ENCODE measurements at regions not wholly inside any gene's neighbourhood (a gene's known extent, or its start where the extent isn't known, plus 50 kb on each side); places are given as distances from the start of the nearest gene placed in this dataset.

- ChIA-PET RAD21 (ENCODE audit: low non-redundant PET in 1 of 2, low total read pairs in 2 of 2, uncharacterized antibody in 2 of 2, unreplicated experiment in 2 of 2) (no interaction called here), POLR2A (no interaction called here), CTCF (no interaction called here)
- Histone ChIP-seq H2AFZ (ENCODE audit: low read depth, low read length, poor library complexity, severe bottlenecking) (no peak overlapping the region), H3K27me3 (ENCODE audit: insufficient read depth, low read length) (no peaks in the 10 kb centered on the region), H3K27ac (ENCODE audit: low read depth, low read length) (no peak overlapping the region), H3K4me3 (replicated peaks in 1 of 2; ENCODE audit: low read depth in 1 of 2, low read length in 2 of 2) (no peak overlapping the region), H4K20me1 (ENCODE audit: insufficient read depth) (no peaks in the 10 kb centered on the region), H3K9ac (ENCODE audit: low read length) (no peak overlapping the region), H3K4me1 (ENCODE audit: control insufficient read depth in 1 of 2, insufficient read depth in 2 of 2, low read length in 2 of 2) (no peaks in the 10 kb centered on the region), H3K9me3 (ENCODE audit: control insufficient read depth in 1 of 2, insufficient read depth in 1 of 2, low read depth in 1 of 2, low read length in 2 of 2) (peaks cover 28 to 29% of the 10 kb centered on the region in 2 experiments; a peak in 2 of 4 replicates), H3K9me2 (ENCODE audit: insufficient read depth) (no peaks in the 10 kb centered on the region), H3K36me3 (ENCODE audit: control insufficient read depth in 1 of 2, insufficient read depth in 2 of 2, low read length in 2 of 2) (no peaks in the 10 kb centered on the region), H3K4me2 (ENCODE audit: low read length) (no peak overlapping the region), H3K79me2 (ENCODE audit: insufficient read depth, low read length) (no peaks in the 10 kb centered on the region)
- TF ChIP-seq CBX3 (IDR thresholded peaks at IDR 0.05; ENCODE audit: low read depth) (no peak), REST (IDR thresholded peaks at IDR 0.05; ENCODE audit: low read depth) (no peak), CTCF (IDR thresholded peaks at IDR 0.05 in 2 of 3, conservative IDR thresholded peaks at IDR 0.05 in 1 of 3; ENCODE audit: borderline replicate concordance in 1 of 3, insufficient read depth in 1 of 3, low read depth in 2 of 3, low read length in 2 of 3) (no peak), MAX (IDR thresholded peaks at IDR 0.05) (no peak)
- intact Hi-C loops (cut with micrococcal nuclease): loop anchor here (10.0 kb wide), 1 partner anchor 65 kb away; no protein-coding TSS in a partner anchor
- ATAC-seq (no peak), DNase-seq (ENCODE audit: low read depth, low spot score) (no peak)
- no TSS peak for BruUV-seq (replicated peaks)
Observed at GRCh38 chr11:54979375-54979774, 272.7 kb downstream of the OR4A5 start.

Data from HCT116 (cell line).